PFSK-1 (cell line): ENCODE measurements at regions not wholly inside any gene's neighbourhood (a gene's known extent, or its start where the extent isn't known, plus 50 kb on each side); places are given as distances from the start of the nearest gene placed in this dataset.

Source experiments
- FOXP2 ChIP-seq: optimal IDR thresholded peaks from 2 replicates; pipeline ENCODE3; 2011; ENCODE audit warnings: borderline replicate concordance, control low read depth, inconsistent platforms; ENCODE audit not compliant: insufficient read depth; ENCODE audit errors: extremely low read length, extremely low read depth
- POLR2AphosphoS5 ChIP-seq: IDR thresholded peaks from 2 replicates; pipeline ENCODE4 v1.6.1; 2012; ENCODE audit warnings: low read depth, mild to moderate bottlenecking, control low read depth, low read length, moderate library complexity
- SIN3A ChIP-seq: IDR thresholded peaks from 2 replicates; pipeline ENCODE4 v1.6.1; 2012; ENCODE audit warnings: mild to moderate bottlenecking, low read length, moderate library complexity, borderline replicate concordance; ENCODE audit not compliant: insufficient read depth
- TAF1 ChIP-seq: IDR thresholded peaks from 2 replicates; pipeline ENCODE4 v1.6.1; 2012; ENCODE audit warnings: low read length, control low read depth, borderline replicate concordance; ENCODE audit not compliant: insufficient read depth
- TF ChIP-seq, protein P1 (sequence below), 2 experiments: IDR thresholded peaks; 2 replicates each; pipeline versions ENCODE4 v1.6.1 to v1.8.0; 2011 to 2012; ENCODE audit warnings: low read depth in 2 of 2, low read length in 2 of 2, control low read depth in 1 of 2, inconsistent platforms in 1 of 2, mild to moderate bottlenecking in 1 of 2, moderate library complexity in 1 of 2; ENCODE audit not compliant: insufficient read depth in 1 of 2

DNA sequence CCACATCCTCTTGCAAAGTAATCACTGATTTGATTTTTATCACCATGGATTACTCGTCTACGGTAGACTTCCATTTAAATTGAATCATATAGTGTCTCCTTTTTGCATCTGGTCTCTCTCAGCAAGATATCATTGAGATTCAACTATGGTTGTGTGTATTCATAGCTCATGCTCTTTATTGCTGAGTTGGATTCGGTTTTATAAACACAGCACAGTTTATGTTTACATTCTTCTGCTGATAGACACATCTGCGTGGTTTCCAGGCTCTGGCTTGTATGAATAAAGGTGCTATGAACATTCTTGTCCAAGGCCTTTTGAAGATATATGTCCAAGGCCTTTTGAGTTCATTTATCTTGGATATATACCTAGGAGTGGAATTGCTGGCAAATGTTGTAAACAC, 356.5 kb upstream of the CELF2 start:
- no peak for TF ChIP-seq FOXP2
- TF ChIP-seq, protein P1, sequence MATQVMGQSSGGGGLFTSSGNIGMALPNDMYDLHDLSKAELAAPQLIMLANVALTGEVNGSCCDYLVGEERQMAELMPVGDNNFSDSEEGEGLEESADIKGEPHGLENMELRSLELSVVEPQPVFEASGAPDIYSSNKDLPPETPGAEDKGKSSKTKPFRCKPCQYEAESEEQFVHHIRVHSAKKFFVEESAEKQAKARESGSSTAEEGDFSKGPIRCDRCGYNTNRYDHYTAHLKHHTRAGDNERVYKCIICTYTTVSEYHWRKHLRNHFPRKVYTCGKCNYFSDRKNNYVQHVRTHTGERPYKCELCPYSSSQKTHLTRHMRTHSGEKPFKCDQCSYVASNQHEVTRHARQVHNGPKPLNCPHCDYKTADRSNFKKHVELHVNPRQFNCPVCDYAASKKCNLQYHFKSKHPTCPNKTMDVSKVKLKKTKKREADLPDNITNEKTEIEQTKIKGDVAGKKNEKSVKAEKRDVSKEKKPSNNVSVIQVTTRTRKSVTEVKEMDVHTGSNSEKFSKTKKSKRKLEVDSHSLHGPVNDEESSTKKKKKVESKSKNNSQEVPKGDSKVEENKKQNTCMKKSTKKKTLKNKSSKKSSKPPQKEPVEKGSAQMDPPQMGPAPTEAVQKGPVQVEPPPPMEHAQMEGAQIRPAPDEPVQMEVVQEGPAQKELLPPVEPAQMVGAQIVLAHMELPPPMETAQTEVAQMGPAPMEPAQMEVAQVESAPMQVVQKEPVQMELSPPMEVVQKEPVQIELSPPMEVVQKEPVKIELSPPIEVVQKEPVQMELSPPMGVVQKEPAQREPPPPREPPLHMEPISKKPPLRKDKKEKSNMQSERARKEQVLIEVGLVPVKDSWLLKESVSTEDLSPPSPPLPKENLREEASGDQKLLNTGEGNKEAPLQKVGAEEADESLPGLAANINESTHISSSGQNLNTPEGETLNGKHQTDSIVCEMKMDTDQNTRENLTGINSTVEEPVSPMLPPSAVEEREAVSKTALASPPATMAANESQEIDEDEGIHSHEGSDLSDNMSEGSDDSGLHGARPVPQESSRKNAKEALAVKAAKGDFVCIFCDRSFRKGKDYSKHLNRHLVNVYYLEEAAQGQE (IDR thresholded peaks at IDR 0.05; ENCODE audit: insufficient read depth in 1 of 2, low read depth in 2 of 2, low read length in 2 of 2), result no peak
- TF ChIP-seq TAF1, result no peak
- no peak for TF ChIP-seq POLR2AphosphoS5
- TF ChIP-seq SIN3A, result no peak

DNA sequence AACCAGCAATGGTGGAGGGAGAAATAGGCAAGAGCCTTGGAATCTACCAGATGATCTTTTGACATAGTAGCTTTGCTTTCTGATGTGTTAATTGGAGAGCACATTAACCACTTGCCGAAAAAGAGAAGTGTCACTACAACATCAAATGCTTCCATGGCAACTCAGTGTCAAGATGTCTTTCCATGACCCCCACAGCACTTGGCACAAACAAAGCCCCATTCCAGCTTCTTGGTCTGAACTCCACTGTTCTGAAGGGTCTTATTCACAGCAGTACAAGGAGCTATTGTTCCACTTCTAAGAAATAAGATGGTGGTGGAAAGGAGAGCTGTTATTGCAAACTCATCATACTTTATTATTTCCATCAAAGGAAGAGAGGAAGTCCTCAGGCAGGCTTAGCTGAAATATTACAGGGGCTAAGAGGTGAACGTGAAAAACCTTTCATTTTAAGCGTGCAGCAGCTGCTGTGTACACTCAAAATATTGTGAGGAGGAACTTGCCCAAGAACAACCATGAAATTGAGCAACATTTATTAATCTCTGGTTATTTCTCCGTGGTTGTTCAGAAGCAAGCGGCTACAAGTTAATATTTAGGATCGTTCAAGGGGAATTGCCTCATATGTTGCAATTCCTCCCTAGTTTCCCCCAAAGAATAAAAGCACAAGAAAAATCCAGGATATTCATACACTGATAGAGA, 354.8 kb upstream of the CELF2 start:
- TF ChIP-seq SIN3A (no peak), FOXP2 (no peak), TAF1 (no peak), POLR2AphosphoS5 (no peak)
- TF ChIP-seq, protein P1 (IDR thresholded peaks at IDR 0.05; ENCODE audit: insufficient read depth in 1 of 2, low read depth in 2 of 2, low read length in 2 of 2), result no peak

DNA sequence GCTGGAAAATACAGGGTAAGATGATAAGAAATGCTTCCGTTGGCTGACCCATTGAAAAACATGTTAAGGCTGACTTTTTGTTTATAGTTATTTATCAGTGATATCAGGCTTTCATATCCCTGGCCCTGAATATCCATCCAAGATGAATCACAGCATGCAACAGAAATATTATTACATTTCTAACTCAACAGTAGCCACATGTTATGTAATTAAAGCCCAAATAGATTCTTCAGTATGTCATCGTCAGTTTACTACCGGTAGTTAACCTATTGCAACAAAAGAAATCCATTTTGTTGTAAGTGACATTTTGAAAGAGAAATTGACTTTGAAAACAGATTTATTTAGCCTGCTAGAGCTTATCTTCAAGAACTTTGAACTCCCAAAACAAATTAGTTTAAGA, 354.1 kb upstream of the CELF2 start:
- no peak for TF ChIP-seq TAF1
- no peak for TF ChIP-seq SIN3A
- TF ChIP-seq, protein P1 (IDR thresholded peaks at IDR 0.05; ENCODE audit: insufficient read depth in 1 of 2, low read depth in 2 of 2, low read length in 2 of 2), result no peak
- TF ChIP-seq POLR2AphosphoS5, result no peak
- TF ChIP-seq FOXP2, result no peak

DNA sequence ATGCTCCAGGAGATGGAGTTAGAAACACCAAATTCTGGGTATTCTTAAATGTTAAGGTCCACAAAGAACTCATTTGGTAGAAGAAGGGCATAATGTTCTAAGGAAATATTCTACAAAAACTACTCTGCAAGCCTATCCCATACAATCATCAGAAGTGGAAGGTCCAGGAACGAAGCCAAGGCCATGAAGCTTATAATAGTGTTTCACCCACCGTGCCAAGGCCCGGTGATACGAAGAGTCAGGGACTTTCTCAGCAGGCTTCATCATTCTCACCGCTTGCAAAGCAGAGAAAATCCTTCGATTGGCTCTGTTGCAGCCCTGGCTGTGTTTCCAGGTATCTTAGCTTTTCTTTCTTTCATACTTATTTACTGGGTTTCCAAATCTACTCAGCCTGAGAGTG, 351.9 kb upstream of the CELF2 start:
- no peak for TF ChIP-seq POLR2AphosphoS5
- no peak for TF ChIP-seq SIN3A
- no peak for TF ChIP-seq FOXP2
- TF ChIP-seq, protein P1 (IDR thresholded peaks at IDR 0.05; ENCODE audit: insufficient read depth in 1 of 2, low read depth in 2 of 2, low read length in 2 of 2), result no peak
- TF ChIP-seq TAF1, result no peak
